Hepatocyte (in vitro differentiated cells): ENCODE measurements at regions not wholly inside any gene's neighbourhood (a gene's known extent, or its start where the extent isn't known, plus 50 kb on each side); places are given as distances from the start of the nearest gene placed in this dataset.

ENCODE experiments used
- DNase-seq: peaks from one replicate; pipeline ENCODE4 v3.0.0-alpha.2; 2016; ENCODE audit warnings: low spot score
- H2AFZ ChIP-seq: fragments of 200-600 bp; sonication (generic); 2 replicates; pipeline ENCODE4 v1.6.0; 2016; ENCODE audit warnings: antibody characterized with exemption, mild to moderate bottlenecking
- H3K27ac ChIP-seq: fragments of 200-600 bp; sonication (generic); 2 replicates; pipeline ENCODE4 v1.5.1; 2016; ENCODE audit warnings: mild to moderate bottlenecking
- H3K27me3 ChIP-seq: fragments of 200-600 bp; sonication (generic); 2 replicates; pipeline ENCODE4 v1.6.1; 2016
- H3K36me3 ChIP-seq: fragments of 200-600 bp; sonication (generic); replicated peaks from 2 replicates; pipeline ENCODE4 v1.5.1; 2016; ENCODE audit warnings: low read depth; ENCODE audit not compliant: insufficient read depth
- H3K4me1 ChIP-seq: fragments of 200-600 bp; sonication (generic); 2 replicates; pipeline ENCODE4 v1.5.1; 2016; ENCODE audit warnings: mild to moderate bottlenecking, moderate library complexity; ENCODE audit not compliant: insufficient read depth
- H3K4me2 ChIP-seq: fragments of 200-600 bp; sonication (generic); 2 replicates; pipeline ENCODE4 v1.6.0; 2016
- H3K4me3 ChIP-seq: fragments of 200-600 bp; sonication (generic); 2 replicates; pipeline ENCODE4 v1.5.1; 2016; ENCODE audit warnings: mild to moderate bottlenecking
- H3K79me2 ChIP-seq: fragments of 200-600 bp; sonication (generic); 2 replicates; pipeline ENCODE4 v1.6.0; 2017; ENCODE audit warnings: mild to moderate bottlenecking
- H3K9me2 ChIP-seq: fragments of 200-600 bp; sonication (generic); replicated peaks from 2 replicates; pipeline ENCODE4 v1.6.0; 2017; ENCODE audit warnings: mild to moderate bottlenecking; ENCODE audit not compliant: insufficient read depth
- H3K9me3 ChIP-seq: fragments of 200-600 bp; sonication (generic); 2 replicates; pipeline ENCODE4 v1.5.1; 2016; ENCODE audit warnings: low read depth, mild to moderate bottlenecking
- H4K20me1 ChIP-seq: fragments of 200-600 bp; sonication (generic); 2 replicates; pipeline ENCODE4 v1.6.0; 2016; ENCODE audit warnings: mild to moderate bottlenecking; ENCODE audit not compliant: insufficient read depth, poor library complexity, severe bottlenecking
- EZH2 ChIP-seq: fragments of 200-600 bp; sonication (generic); IDR thresholded peaks from 2 replicates; pipeline ENCODE4 v1.6.1; 2016; ENCODE audit warnings: antibody characterized with exemption, mild to moderate bottlenecking, borderline replicate concordance
- EZH2phosphoT487 ChIP-seq: fragments of 200-600 bp; sonication (generic); IDR thresholded peaks from one replicate; pipeline ENCODE4 v1.6.1; 2018; ENCODE audit warnings: antibody characterized with exemption, mild to moderate bottlenecking, low read depth, moderate library complexity; ENCODE audit not compliant: unreplicated experiment, severe bottlenecking
- WGBS: methylation state at CpG from one replicate; pipeline ENCODE4 v1.1.6; 2016; ENCODE audit warnings: low lambda C conversion rate; ENCODE audit errors: missing lambda C conversion rate; 5-methylcytosine and 5-hydroxymethylcytosine counted together
- TF ChIP-seq, protein P1 (sequence below): fragments of 200-600 bp; sonication (generic); IDR thresholded peaks from 2 replicates; pipeline ENCODE4 v1.5.1; 2016; ENCODE audit warnings: antibody characterized with exemption, mild to moderate bottlenecking; ENCODE audit not compliant: poor library complexity

DNA sequence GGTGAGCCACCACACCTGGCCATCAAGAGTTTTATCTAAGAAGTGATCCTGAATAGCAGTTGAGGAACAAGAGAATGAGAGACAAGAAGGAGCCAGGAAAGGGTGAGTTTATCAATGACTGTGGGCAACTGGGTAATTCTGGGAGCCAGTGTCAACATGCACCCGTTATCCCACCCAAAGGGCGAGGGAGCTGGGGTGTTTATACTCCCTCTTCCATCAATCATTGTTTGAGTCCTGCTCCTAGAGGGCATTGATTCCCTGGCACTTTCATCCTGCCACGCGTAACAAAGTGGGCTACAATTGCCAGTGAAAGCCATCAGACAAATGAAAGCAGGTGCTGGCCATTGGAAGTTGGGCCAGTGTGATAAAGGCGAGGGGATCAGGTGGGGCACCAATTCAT, 136.3 kb downstream of the SUDS3 start:
- no peaks in the 10 kb centered on the region for H4K20me1 ChIP-seq
- no peaks in the 10 kb centered on the region for H3K27me3 ChIP-seq
- H3K9me3 ChIP-seq = no peaks in the 10 kb centered on the region
- no peaks in the 10 kb centered on the region for H3K4me1 ChIP-seq
- no peaks in the 10 kb centered on the region for H3K9me2 ChIP-seq
- 83% methylated on average over 5 of the region's 5 CpGs for WGBS
- no peak for DNase-seq
- TF ChIP-seq EZH2phosphoT487 (no peak), EZH2 (no peak)
- TF ChIP-seq, protein P1, sequence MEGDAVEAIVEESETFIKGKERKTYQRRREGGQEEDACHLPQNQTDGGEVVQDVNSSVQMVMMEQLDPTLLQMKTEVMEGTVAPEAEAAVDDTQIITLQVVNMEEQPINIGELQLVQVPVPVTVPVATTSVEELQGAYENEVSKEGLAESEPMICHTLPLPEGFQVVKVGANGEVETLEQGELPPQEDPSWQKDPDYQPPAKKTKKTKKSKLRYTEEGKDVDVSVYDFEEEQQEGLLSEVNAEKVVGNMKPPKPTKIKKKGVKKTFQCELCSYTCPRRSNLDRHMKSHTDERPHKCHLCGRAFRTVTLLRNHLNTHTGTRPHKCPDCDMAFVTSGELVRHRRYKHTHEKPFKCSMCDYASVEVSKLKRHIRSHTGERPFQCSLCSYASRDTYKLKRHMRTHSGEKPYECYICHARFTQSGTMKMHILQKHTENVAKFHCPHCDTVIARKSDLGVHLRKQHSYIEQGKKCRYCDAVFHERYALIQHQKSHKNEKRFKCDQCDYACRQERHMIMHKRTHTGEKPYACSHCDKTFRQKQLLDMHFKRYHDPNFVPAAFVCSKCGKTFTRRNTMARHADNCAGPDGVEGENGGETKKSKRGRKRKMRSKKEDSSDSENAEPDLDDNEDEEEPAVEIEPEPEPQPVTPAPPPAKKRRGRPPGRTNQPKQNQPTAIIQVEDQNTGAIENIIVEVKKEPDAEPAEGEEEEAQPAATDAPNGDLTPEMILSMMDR = no peak
- no peaks in the 10 kb centered on the region for H3K79me2 ChIP-seq
- no peak overlapping the region for H3K4me3 ChIP-seq
- H3K4me2 ChIP-seq = no peak overlapping the region
- no peaks in the 10 kb centered on the region for H3K36me3 ChIP-seq
- H2AFZ ChIP-seq = no peak overlapping the region
- H3K27ac ChIP-seq = no peak overlapping the region

DNA sequence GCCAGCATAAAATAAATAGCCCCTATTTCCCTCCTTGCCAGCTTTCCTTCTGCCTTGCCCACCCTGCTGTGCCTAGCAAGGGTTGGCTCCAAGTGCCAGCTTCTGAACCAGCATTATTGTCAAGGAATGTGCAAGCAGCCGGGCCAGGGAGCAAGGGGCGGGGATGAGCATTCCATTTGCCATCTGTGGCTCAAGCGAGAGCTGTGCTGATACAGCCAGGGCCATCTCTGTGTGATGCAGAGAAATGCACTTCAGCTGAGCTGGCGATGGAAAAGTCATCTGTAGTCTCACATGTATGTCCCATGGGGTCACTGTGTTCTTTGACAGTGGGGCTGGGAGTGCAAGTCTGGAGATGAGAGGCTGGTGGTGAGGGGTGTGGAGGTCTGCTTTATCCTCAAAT, 137.3 kb downstream of the SUDS3 start:
- no peaks in the 10 kb centered on the region for H3K9me3 ChIP-seq
- H4K20me1 ChIP-seq = no peaks in the 10 kb centered on the region
- 84% methylated on average over 4 of the region's 4 CpGs for WGBS
- H2AFZ ChIP-seq = no peak overlapping the region
- DNase-seq = no peak
- no peak overlapping the region for H3K4me3 ChIP-seq
- TF ChIP-seq, protein P1 = no peak
- TF ChIP-seq EZH2phosphoT487 (no peak), EZH2 (no peak)
- no peaks in the 10 kb centered on the region for H3K79me2 ChIP-seq
- no peak overlapping the region for H3K4me2 ChIP-seq
- no peaks in the 10 kb centered on the region for H3K27me3 ChIP-seq
- H3K27ac ChIP-seq = no peak overlapping the region
- no peaks in the 10 kb centered on the region for H3K9me2 ChIP-seq
- H3K4me1 ChIP-seq = no peaks in the 10 kb centered on the region
- H3K36me3 ChIP-seq = no peaks in the 10 kb centered on the region

DNA sequence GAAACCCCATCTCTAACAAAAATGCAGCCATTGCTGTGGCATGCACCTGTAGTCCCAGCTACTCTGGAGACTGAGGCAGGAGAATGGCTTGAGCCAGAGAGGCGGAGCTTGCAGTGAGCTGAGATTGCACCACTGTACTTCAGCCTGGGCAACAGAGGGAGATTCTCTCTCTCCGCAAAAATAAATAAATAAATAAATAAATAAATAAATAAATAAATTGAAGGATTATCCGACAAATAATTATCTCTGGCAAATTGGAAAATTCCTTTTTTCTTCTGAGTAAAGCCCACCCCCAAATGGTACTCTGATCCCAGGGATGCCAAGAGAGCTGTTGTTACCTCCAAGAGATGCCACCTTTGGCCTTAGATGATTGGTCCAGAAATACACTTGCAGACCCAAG, 137.9 kb downstream of the SUDS3 start:
- no peaks in the 10 kb centered on the region for H4K20me1 ChIP-seq
- no peak overlapping the region for H3K27ac ChIP-seq
- no peaks in the 10 kb centered on the region for H3K79me2 ChIP-seq
- no peaks in the 10 kb centered on the region for H3K36me3 ChIP-seq
- TF ChIP-seq, protein P1 = no peak
- TF ChIP-seq EZH2 (no peak), EZH2phosphoT487 (no peak)
- H3K27me3 ChIP-seq = no peaks in the 10 kb centered on the region
- no peak overlapping the region for H2AFZ ChIP-seq
- no peaks in the 10 kb centered on the region for H3K9me2 ChIP-seq
- H3K4me3 ChIP-seq = no peak overlapping the region
- H3K9me3 ChIP-seq = no peaks in the 10 kb centered on the region
- H3K4me2 ChIP-seq = no peak overlapping the region
- H3K4me1 ChIP-seq = no peaks in the 10 kb centered on the region
- no peak for DNase-seq
- WGBS = 96% methylated on average over 3 of the region's 3 CpGs
